ENCODE measurements at regions not wholly inside any gene's neighbourhood (a gene's known extent, or its start where the extent isn't known, plus 50 kb on each side); places are given as distances from the start of the nearest gene placed in this dataset.
"Not testable (repeated sequence)": the region's sequence is repeated elsewhere in the genome, so short reads cannot be mapped to it uniquely, and the experiment has no call there.

GRCh38 chr9:119873877-119874276 lies 504.6 kb upstream of the BRINP1 start:
- no peaks in the 10 kb centered on the region for H3K36me3 ChIP-seq (ENCODE audit: control insufficient read depth, insufficient read depth, low read length, severe bottlenecking)
- no peak for DNase-seq (ENCODE audit: low read depth)
- no peaks in the 10 kb centered on the region for H3K9me3 ChIP-seq (ENCODE audit: control insufficient read depth, low read length)
- H3K9ac ChIP-seq (ENCODE audit: low read length), result no peak overlapping the region
- no peak overlapping the region for H3K4me3 ChIP-seq (ENCODE audit: low read length)
- H3K4me1 ChIP-seq (ENCODE audit: control insufficient read depth, insufficient read depth, low read length), result no peaks in the 10 kb centered on the region
- H3K27me3 ChIP-seq (replicated peaks; ENCODE audit: control insufficient read depth, insufficient read depth, low read length), result no peaks in the 10 kb centered on the region

DNA sequence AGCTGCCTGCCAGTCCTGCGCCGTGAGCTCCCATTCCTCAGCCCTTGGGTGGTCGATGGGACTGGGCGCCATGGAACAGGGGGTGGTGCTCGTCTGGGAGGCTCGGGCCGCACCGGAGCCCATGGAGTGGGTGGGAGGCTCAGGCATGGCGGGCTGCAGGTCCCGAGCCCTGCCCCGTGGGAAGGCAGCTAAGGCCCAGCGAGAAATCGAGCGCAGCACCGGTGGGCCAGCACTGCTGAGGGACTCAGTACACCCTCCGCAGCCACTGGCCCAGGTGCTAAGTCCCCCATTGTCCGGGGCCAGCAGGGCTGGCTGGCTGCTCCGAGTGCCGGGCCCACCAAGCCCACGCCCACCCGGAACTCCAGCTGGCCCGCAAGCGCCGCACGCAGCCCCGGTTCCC lies 501.0 kb upstream of the BRINP1 start:
- H3K4me3 ChIP-seq (ENCODE audit: low read length); DNase-seq (ENCODE audit: low read depth); H3K4me1 ChIP-seq (ENCODE audit: control insufficient read depth, insufficient read depth, low read length); H3K36me3 ChIP-seq (ENCODE audit: control insufficient read depth, insufficient read depth, low read length, severe bottlenecking); H3K9ac ChIP-seq (ENCODE audit: low read length); H3K9me3 ChIP-seq (ENCODE audit: control insufficient read depth, low read length); H3K27me3 ChIP-seq (replicated peaks; ENCODE audit: control insufficient read depth, insufficient read depth, low read length): not testable (repeated sequence)

GRCh38 chr9:119868694-119869093 lies 499.5 kb upstream of the BRINP1 start:
- peak; percentile 16 for DNase-seq (ENCODE audit: low read depth)
- Histone ChIP-seq H3K9me3 (ENCODE audit: control insufficient read depth, low read length) (peaks cover 13% of the 10 kb centered on the region), H3K27me3 (replicated peaks; ENCODE audit: control insufficient read depth, insufficient read depth, low read length) (no peaks in the 10 kb centered on the region), H3K4me1 (ENCODE audit: control insufficient read depth, insufficient read depth, low read length) (no peaks in the 10 kb centered on the region), H3K4me3 (ENCODE audit: low read length) (no peak overlapping the region), H3K36me3 (ENCODE audit: control insufficient read depth, insufficient read depth, low read length, severe bottlenecking) (no peaks in the 10 kb centered on the region), H3K9ac (ENCODE audit: low read length) (no peak overlapping the region)

GRCh38 chr9:119861842-119862241 lies 492.6 kb upstream of the BRINP1 start:
- Histone ChIP-seq H3K9me3 (ENCODE audit: control insufficient read depth, low read length) (peaks cover 15% of the 10 kb centered on the region), H3K4me1 (ENCODE audit: control insufficient read depth, insufficient read depth, low read length) (no peaks in the 10 kb centered on the region), H3K36me3 (ENCODE audit: control insufficient read depth, insufficient read depth, low read length, severe bottlenecking) (no peaks in the 10 kb centered on the region), H3K27me3 (replicated peaks; ENCODE audit: control insufficient read depth, insufficient read depth, low read length) (peaks cover 4% of the 10 kb centered on the region), H3K4me3 (ENCODE audit: low read length) (no peak overlapping the region), H3K9ac (ENCODE audit: low read length) (no peak overlapping the region)
- DNase-seq (ENCODE audit: low read depth), result no peak

DNA sequence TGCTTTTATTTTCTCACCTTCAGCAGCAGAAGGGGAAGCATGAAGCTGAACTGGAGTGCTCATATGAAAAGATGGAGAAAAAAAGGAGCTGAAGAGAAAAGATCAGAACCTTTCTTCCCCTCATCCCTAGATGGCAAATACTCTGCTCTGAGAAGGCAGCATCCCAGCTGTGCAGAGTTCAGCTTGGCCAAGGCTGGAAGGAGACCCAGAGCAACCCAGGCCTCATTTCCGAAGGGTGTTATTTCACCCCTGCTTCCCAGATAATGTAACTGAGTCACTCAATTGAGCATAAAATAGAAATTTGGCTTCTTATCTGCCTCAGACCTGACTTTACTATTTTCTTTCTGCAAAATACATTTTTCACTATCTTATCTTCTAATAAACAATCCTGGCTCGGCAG lies 489.9 kb upstream of the BRINP1 start:
- Histone ChIP-seq H3K36me3 (ENCODE audit: control insufficient read depth, insufficient read depth, low read length, severe bottlenecking) (no peaks in the 10 kb centered on the region), H3K9ac (ENCODE audit: low read length) (no peak overlapping the region), H3K27me3 (replicated peaks; ENCODE audit: control insufficient read depth, insufficient read depth, low read length) (peaks cover 7% of the 10 kb centered on the region), H3K9me3 (ENCODE audit: control insufficient read depth, low read length) (peaks cover 6% of the 10 kb centered on the region), H3K4me1 (ENCODE audit: control insufficient read depth, insufficient read depth, low read length) (no peaks in the 10 kb centered on the region), H3K4me3 (ENCODE audit: low read length) (no peak overlapping the region)
- no peak for DNase-seq (ENCODE audit: low read depth)

- Histone ChIP-seq H3K9ac (ENCODE audit: low read length) (no peak overlapping the region), H3K36me3 (ENCODE audit: control insufficient read depth, insufficient read depth, low read length, severe bottlenecking) (no peaks in the 10 kb centered on the region), H3K4me3 (ENCODE audit: low read length) (no peak overlapping the region), H3K27me3 (replicated peaks; ENCODE audit: control insufficient read depth, insufficient read depth, low read length) (peaks cover 8% of the 10 kb centered on the region), H3K9me3 (ENCODE audit: control insufficient read depth, low read length) (no peaks in the 10 kb centered on the region), H3K4me1 (ENCODE audit: control insufficient read depth, insufficient read depth, low read length) (no peaks in the 10 kb centered on the region)
- DNase-seq (ENCODE audit: low read depth), result no peak
Measured at GRCh38 chr9:119853126-119853525, 483.9 kb upstream of the BRINP1 start.

DNA sequence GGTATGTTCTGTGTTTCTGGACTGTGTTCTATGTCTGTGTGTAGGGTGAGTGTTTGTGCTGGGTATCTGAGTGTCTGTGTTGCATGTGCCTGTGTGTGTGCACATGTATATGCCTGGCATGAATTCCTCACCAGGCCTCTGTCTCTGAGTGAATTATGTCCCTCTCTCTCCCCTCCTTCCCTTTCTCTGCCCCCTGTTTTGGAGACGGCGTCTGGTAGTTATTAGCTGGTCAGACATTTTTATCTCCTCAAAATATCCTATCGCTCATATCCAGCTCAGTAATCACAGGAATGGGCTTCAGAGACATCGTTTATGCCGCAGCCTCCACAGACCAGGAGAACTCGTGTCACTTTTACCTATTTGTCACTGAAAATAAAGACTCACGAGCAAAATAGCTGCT lies 483.2 kb upstream of the BRINP1 start:
- peaks cover 5% of the 10 kb centered on the region for H3K27me3 ChIP-seq (replicated peaks; ENCODE audit: control insufficient read depth, insufficient read depth, low read length)
- no peak overlapping the region for H3K9ac ChIP-seq (ENCODE audit: low read length)
- no peaks in the 10 kb centered on the region for H3K4me1 ChIP-seq (ENCODE audit: control insufficient read depth, insufficient read depth, low read length)
- DNase-seq (ENCODE audit: low read depth), result no peak
- no peak overlapping the region for H3K4me3 ChIP-seq (ENCODE audit: low read length)
- H3K9me3 ChIP-seq (ENCODE audit: control insufficient read depth, low read length), result peaks cover 2% of the 10 kb centered on the region
- no peaks in the 10 kb centered on the region for H3K36me3 ChIP-seq (ENCODE audit: control insufficient read depth, insufficient read depth, low read length, severe bottlenecking)

DNA sequence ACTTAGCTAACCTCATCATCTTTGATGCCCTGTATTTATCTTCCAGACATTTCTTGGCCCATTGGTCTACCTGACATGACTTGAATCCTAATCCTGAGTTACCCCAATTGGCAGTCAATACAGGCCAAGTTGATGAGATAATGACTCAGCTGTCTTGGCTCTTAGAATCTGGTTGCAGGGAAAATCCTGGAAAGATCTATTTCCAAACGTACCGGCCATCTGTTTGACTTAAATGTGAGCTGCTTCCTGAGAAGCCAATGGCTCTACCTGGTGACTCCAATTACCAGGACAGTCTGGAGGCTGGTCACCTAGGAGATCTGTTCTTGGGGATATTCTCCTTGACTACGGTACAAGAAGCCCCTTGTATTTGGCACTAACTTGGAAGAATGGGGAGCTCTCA lies 475.2 kb upstream of the BRINP1 start:
- peaks cover 10% of the 10 kb centered on the region for H3K4me1 ChIP-seq (ENCODE audit: control insufficient read depth, insufficient read depth, low read length)
- H3K4me3 ChIP-seq (ENCODE audit: low read length), result no peak overlapping the region
- no peaks in the 10 kb centered on the region for H3K27me3 ChIP-seq (replicated peaks; ENCODE audit: control insufficient read depth, insufficient read depth, low read length)
- no peak overlapping the region for H3K9ac ChIP-seq (ENCODE audit: low read length)
- DNase-seq (ENCODE audit: low read depth), result no peak
- H3K9me3 ChIP-seq (ENCODE audit: control insufficient read depth, low read length), result peaks cover 16% of the 10 kb centered on the region
- H3K36me3 ChIP-seq (ENCODE audit: control insufficient read depth, insufficient read depth, low read length, severe bottlenecking), result no peaks in the 10 kb centered on the region

- no peaks in the 10 kb centered on the region for H3K27me3 ChIP-seq (replicated peaks; ENCODE audit: control insufficient read depth, insufficient read depth, low read length)
- H3K4me3 ChIP-seq (ENCODE audit: low read length), result no peak overlapping the region
- peaks cover under 1% of the 10 kb centered on the region for H3K9me3 ChIP-seq (ENCODE audit: control insufficient read depth, low read length)
- peaks cover 12% of the 10 kb centered on the region for H3K4me1 ChIP-seq (ENCODE audit: control insufficient read depth, insufficient read depth, low read length)
- H3K9ac ChIP-seq (ENCODE audit: low read length), result no peak overlapping the region
- no peak for DNase-seq (ENCODE audit: low read depth)
- H3K36me3 ChIP-seq (ENCODE audit: control insufficient read depth, insufficient read depth, low read length, severe bottlenecking), result no peaks in the 10 kb centered on the region
Measured at GRCh38 chr9:119841016-119841415, 471.8 kb upstream of the BRINP1 start.

GRCh38 chr9:119839888-119840287 lies 470.7 kb upstream of the BRINP1 start:
- H3K9me3 ChIP-seq (ENCODE audit: control insufficient read depth, low read length), result no peaks in the 10 kb centered on the region
- DNase-seq (ENCODE audit: low read depth), result peak; percentile 9
- H3K4me1 ChIP-seq (ENCODE audit: control insufficient read depth, insufficient read depth, low read length), result peaks cover 12% of the 10 kb centered on the region
- H3K9ac ChIP-seq (ENCODE audit: low read length), result peak overlapping the region; percentile 69
- no peaks in the 10 kb centered on the region for H3K36me3 ChIP-seq (ENCODE audit: control insufficient read depth, insufficient read depth, low read length, severe bottlenecking)
- no peaks in the 10 kb centered on the region for H3K27me3 ChIP-seq (replicated peaks; ENCODE audit: control insufficient read depth, insufficient read depth, low read length)
- H3K4me3 ChIP-seq (ENCODE audit: low read length), result peak overlapping the region; percentile 26

DNA sequence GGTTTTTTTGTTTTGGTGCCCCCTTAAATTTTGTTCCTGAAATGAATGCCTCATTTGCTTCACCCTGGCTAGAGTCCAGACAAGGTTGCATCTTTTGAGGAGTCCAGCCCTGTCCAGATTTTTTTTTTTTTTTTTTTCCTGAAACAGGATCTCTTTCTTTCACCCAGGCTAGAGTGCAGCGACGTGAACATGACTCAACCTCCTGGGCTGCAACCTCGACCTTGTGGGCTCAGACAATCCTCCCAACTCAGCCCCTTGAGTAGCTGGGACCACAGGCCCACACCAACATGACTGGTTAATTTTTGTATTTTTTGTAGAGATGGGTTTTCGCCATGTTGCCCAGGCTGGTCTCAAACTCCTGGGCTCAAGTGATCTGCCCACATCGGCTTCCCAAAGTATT lies 469.0 kb upstream of the BRINP1 start:
- H3K36me3 ChIP-seq (ENCODE audit: control insufficient read depth, insufficient read depth, low read length, severe bottlenecking), result no peaks in the 10 kb centered on the region
- H3K9ac ChIP-seq (ENCODE audit: low read length), result no peak overlapping the region
- no peaks in the 10 kb centered on the region for H3K9me3 ChIP-seq (ENCODE audit: control insufficient read depth, low read length)
- no peak overlapping the region for H3K4me3 ChIP-seq (ENCODE audit: low read length)
- no peak for DNase-seq (ENCODE audit: low read depth)
- no peaks in the 10 kb centered on the region for H3K27me3 ChIP-seq (replicated peaks; ENCODE audit: control insufficient read depth, insufficient read depth, low read length)
- peaks cover 12% of the 10 kb centered on the region for H3K4me1 ChIP-seq (ENCODE audit: control insufficient read depth, insufficient read depth, low read length)

GRCh38 chr9:119836036-119836435 lies 466.8 kb upstream of the BRINP1 start:
- Histone ChIP-seq H3K36me3 (ENCODE audit: control insufficient read depth, insufficient read depth, low read length, severe bottlenecking) (no peaks in the 10 kb centered on the region), H3K4me1 (ENCODE audit: control insufficient read depth, insufficient read depth, low read length) (peaks cover 12% of the 10 kb centered on the region), H3K9me3 (ENCODE audit: control insufficient read depth, low read length) (no peaks in the 10 kb centered on the region), H3K4me3 (ENCODE audit: low read length) (no peak overlapping the region), H3K27me3 (replicated peaks; ENCODE audit: control insufficient read depth, insufficient read depth, low read length) (no peaks in the 10 kb centered on the region), H3K9ac (ENCODE audit: low read length) (no peak overlapping the region)
- no peak for DNase-seq (ENCODE audit: low read depth)
